NOMO-1 treated with dmso at 0.1 percent for 144 hours (cell line): ENCODE measurements at regions not wholly inside any gene's neighbourhood (a gene's known extent, or its start where the extent isn't known, plus 50 kb on each side); places are given as distances from the start of the nearest gene placed in this dataset.
"Not testable (repeated sequence)": the region's sequence is repeated elsewhere in the genome, so short reads cannot be mapped to it uniquely, and the experiment has no call there.

ENCODE experiments used
- DNase-seq: peaks from one replicate; lab custom pipeline; 2025; ENCODE audit not compliant: unreplicated experiment; lab: John Stamatoyannopoulos, UW

GRCh38 chr3:159261333-159261732 is 459.5 kb downstream of the MFSD1 start:
- not testable (repeated sequence) for DNase-seq

GRCh38 chr3:159263750-159264553 is 462.1 kb downstream of the MFSD1 start:
- DNase-seq = peak; percentile 20

GRCh38 chr3:159265705-159266104 is 463.9 kb downstream of the MFSD1 start:
- DNase-seq = no peak

- DNase-seq = peak; percentile 22
Measured at GRCh38 chr3:159266779-159267178, 464.9 kb downstream of the MFSD1 start.

GRCh38 chr3:159271799-159272512 is 470.1 kb downstream of the MFSD1 start:
- no peak for DNase-seq

GRCh38 chr3:159273070-159273469 is 471.2 kb downstream of the MFSD1 start:
- DNase-seq = no peak

- DNase-seq = no peak
Measured at GRCh38 chr3:159273608-159274007, 471.8 kb downstream of the MFSD1 start.

- no peak for DNase-seq
Measured at GRCh38 chr3:159275741-159276140, 473.9 kb downstream of the MFSD1 start.

GRCh38 chr3:159277814-159278213 is 476.0 kb downstream of the MFSD1 start:
- DNase-seq = no peak

GRCh38 chr3:159280386-159281191 is 478.7 kb downstream of the MFSD1 start:
- DNase-seq = no peak

- no peak for DNase-seq
Measured at GRCh38 chr3:159293493-159293892, 491.6 kb downstream of the MFSD1 start.

GRCh38 chr3:159301961-159302360 is 500.1 kb downstream of the MFSD1 start:
- no peak for DNase-seq

GRCh38 chr3:159305017-159305416 is 503.2 kb downstream of the MFSD1 start:
- DNase-seq = no peak

GRCh38 chr3:159316706-159317105 is 514.9 kb downstream of the MFSD1 start:
- DNase-seq = not testable (repeated sequence)

- no peak for DNase-seq
Measured at GRCh38 chr3:159319156-159319555, 517.3 kb downstream of the MFSD1 start.

GRCh38 chr3:159322322-159322939 is 520.6 kb downstream of the MFSD1 start:
- DNase-seq = peak; percentile 2

- no peak for DNase-seq
Measured at GRCh38 chr3:159323848-159324247, 522.0 kb downstream of the MFSD1 start.

- DNase-seq = no peak
Measured at GRCh38 chr3:159326998-159327397, 525.1 kb downstream of the MFSD1 start.

- DNase-seq = no peak
Measured at GRCh38 chr3:159332535-159333099, 530.8 kb downstream of the MFSD1 start.

GRCh38 chr3:159339131-159339530 is 537.3 kb downstream of the MFSD1 start:
- DNase-seq = no peak
